Smooth muscle cell (in vitro differentiated cells): ENCODE measurements at regions not wholly inside any gene's neighbourhood (a gene's known extent, or its start where the extent isn't known, plus 50 kb on each side); places are given as distances from the start of the nearest gene placed in this dataset.

ENCODE experiments used
- DNase-seq: peaks from one replicate; lab custom pipeline; 2025; ENCODE audit not compliant: unreplicated experiment; lab: John Stamatoyannopoulos, UW
- H2AFZ ChIP-seq: fragments of 200-600 bp; sonication (generic); 2 replicates; pipeline ENCODE4 v1.6.0; 2016; ENCODE audit warnings: antibody characterized with exemption, low read depth, mild to moderate bottlenecking
- H3F3A ChIP-seq: fragments of 200-600 bp; sonication (generic); 2 replicates; pipeline ENCODE4 v1.6.0; 2017; ENCODE audit warnings: antibody characterized with exemption, low read depth
- H3K27ac ChIP-seq: fragments of 200-600 bp; sonication (generic); 2 replicates; pipeline ENCODE4 v1.5.1; 2016; ENCODE audit warnings: low read depth, mild to moderate bottlenecking
- H3K27me3 ChIP-seq: fragments of 200-600 bp; sonication (generic); 2 replicates; pipeline ENCODE4 v1.6.1; 2016; ENCODE audit warnings: low read depth, mild to moderate bottlenecking
- H3K36me3 ChIP-seq: fragments of 200-600 bp; sonication (generic); 2 replicates; pipeline ENCODE4 v1.5.1; 2016; ENCODE audit warnings: low read depth
- H3K4me1 ChIP-seq: fragments of 200-600 bp; sonication (generic); 2 replicates; pipeline ENCODE4 v1.5.1; 2016; ENCODE audit warnings: low read depth
- H3K4me2 ChIP-seq: fragments of 200-600 bp; sonication (generic); 2 replicates; pipeline ENCODE4 v1.6.0; 2016; ENCODE audit warnings: mild to moderate bottlenecking
- H3K4me3 ChIP-seq: fragments of 200-600 bp; sonication (generic); 2 replicates; pipeline ENCODE4 v1.5.1; 2016; ENCODE audit warnings: mild to moderate bottlenecking
- H3K79me2 ChIP-seq: fragments of 200-600 bp; sonication (generic); 2 replicates; pipeline ENCODE4 v1.6.0; 2016; ENCODE audit warnings: low read depth, mild to moderate bottlenecking
- H3K9ac ChIP-seq: fragments of 200-600 bp; sonication (generic); 2 replicates; pipeline ENCODE4 v1.6.0; 2016; ENCODE audit warnings: low read depth
- H3K9me3 ChIP-seq: fragments of 200-600 bp; sonication (generic); replicated peaks from 2 replicates; pipeline ENCODE4 v1.5.1; 2016; ENCODE audit warnings: low read depth
- H4K20me1 ChIP-seq: fragments of 200-600 bp; sonication (generic); 2 replicates; pipeline ENCODE4 v1.6.0; 2016; ENCODE audit warnings: low read depth
- WGBS: methylation state at CpG from one replicate; pipeline ENCODE4 v1.1.7; 2016; ENCODE audit warnings: low lambda C conversion rate; 5-methylcytosine and 5-hydroxymethylcytosine counted together
- TF ChIP-seq, protein P1 (sequence below): fragments of 200-600 bp; sonication (generic); IDR thresholded peaks from 2 replicates; pipeline ENCODE4 v1.5.1; 2017; ENCODE audit warnings: borderline replicate concordance, mild to moderate bottlenecking, antibody characterized with exemption; ENCODE audit not compliant: insufficient read depth, poor library complexity, severe bottlenecking

DNA sequence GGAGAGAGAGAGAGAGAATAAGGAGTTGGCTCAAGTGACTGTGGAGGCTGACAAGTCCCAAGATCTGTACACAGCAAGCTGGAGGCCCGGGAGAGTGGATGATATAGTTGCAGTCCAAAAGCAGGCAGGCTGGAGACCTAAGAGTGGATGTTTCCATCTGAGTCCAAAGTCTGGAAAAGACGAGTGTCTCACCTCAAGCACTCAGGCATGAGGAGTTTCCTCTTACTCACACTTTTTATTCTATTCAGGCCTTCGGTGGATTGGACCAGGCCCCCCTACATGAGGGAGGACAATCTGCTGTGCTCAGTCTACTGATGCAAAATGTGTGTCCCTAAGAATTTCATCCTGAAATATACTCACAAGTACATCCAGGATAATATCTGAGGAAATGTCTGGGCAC is 484.6 kb downstream of the VRK1 start:
- H3F3A ChIP-seq, result no peaks in the 10 kb centered on the region
- no peak overlapping the region for H3K27ac ChIP-seq
- H3K36me3 ChIP-seq, result no peaks in the 10 kb centered on the region
- no peak for DNase-seq
- H3K4me2 ChIP-seq, result no peak overlapping the region
- WGBS, result 88% methylated on average over 3 of the region's 3 CpGs
- no peaks in the 10 kb centered on the region for H3K9me3 ChIP-seq
- no peak overlapping the region for H3K9ac ChIP-seq
- TF ChIP-seq, protein P1, sequence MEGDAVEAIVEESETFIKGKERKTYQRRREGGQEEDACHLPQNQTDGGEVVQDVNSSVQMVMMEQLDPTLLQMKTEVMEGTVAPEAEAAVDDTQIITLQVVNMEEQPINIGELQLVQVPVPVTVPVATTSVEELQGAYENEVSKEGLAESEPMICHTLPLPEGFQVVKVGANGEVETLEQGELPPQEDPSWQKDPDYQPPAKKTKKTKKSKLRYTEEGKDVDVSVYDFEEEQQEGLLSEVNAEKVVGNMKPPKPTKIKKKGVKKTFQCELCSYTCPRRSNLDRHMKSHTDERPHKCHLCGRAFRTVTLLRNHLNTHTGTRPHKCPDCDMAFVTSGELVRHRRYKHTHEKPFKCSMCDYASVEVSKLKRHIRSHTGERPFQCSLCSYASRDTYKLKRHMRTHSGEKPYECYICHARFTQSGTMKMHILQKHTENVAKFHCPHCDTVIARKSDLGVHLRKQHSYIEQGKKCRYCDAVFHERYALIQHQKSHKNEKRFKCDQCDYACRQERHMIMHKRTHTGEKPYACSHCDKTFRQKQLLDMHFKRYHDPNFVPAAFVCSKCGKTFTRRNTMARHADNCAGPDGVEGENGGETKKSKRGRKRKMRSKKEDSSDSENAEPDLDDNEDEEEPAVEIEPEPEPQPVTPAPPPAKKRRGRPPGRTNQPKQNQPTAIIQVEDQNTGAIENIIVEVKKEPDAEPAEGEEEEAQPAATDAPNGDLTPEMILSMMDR, result no peak
- peaks cover 3% of the 10 kb centered on the region for H3K4me1 ChIP-seq
- H2AFZ ChIP-seq, result no peak overlapping the region
- peaks cover 4% of the 10 kb centered on the region for H3K27me3 ChIP-seq
- no peaks in the 10 kb centered on the region for H3K79me2 ChIP-seq
- H4K20me1 ChIP-seq, result no peaks in the 10 kb centered on the region
- H3K4me3 ChIP-seq, result no peak overlapping the region

DNA sequence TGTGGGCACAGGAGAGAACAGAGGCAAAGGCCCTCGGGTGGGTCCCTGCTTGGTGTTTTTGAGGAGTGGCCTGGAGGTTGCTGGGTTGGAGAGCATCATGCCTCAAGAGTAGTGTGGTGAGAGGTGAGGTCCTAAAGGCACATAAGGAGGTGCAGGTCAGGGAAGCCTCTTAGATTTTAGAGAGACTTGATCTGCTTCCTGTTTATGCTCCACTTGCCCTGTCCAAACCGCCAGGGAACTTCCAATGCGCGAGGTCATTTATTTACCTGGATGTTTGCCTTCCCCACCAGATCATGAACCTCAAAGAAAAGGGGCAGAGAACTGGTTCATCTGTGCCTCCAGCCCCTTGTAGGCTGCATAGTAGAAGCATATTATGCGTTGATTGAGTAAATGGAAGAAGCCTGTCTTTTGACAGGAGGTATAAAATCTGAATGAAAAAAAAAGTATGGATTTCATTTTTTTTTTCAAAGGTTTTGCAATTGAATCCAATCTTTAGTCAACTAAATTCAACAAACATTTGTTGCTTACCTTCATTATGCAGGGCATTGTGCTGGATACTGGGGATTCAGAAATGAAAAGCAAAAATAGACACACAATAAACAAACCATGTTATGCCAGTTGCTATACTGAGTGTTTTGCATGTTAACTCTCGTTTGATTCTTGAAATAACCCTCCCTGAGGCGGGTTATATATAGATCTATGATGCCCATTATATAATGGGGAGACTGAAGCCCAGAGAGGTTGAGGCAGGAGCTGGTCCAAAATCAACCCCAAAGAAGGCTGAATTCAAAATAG is 485.2 kb downstream of the VRK1 start:
- H3K79me2 ChIP-seq, result no peaks in the 10 kb centered on the region
- H4K20me1 ChIP-seq, result no peaks in the 10 kb centered on the region
- no peaks in the 10 kb centered on the region for H3F3A ChIP-seq
- TF ChIP-seq, protein P1, result no peak
- H3K9me3 ChIP-seq, result no peaks in the 10 kb centered on the region
- H3K27ac ChIP-seq, result no peak overlapping the region
- no peak for DNase-seq
- no peak overlapping the region for H3K9ac ChIP-seq
- no peak overlapping the region for H2AFZ ChIP-seq
- no peak overlapping the region for H3K4me2 ChIP-seq
- peaks cover 1% of the 10 kb centered on the region for H3K4me1 ChIP-seq
- no peaks in the 10 kb centered on the region for H3K36me3 ChIP-seq
- WGBS, result 88% methylated on average over 7 of the region's 7 CpGs
- H3K4me3 ChIP-seq, result no peak overlapping the region
- peaks cover 8% of the 10 kb centered on the region for H3K27me3 ChIP-seq

DNA sequence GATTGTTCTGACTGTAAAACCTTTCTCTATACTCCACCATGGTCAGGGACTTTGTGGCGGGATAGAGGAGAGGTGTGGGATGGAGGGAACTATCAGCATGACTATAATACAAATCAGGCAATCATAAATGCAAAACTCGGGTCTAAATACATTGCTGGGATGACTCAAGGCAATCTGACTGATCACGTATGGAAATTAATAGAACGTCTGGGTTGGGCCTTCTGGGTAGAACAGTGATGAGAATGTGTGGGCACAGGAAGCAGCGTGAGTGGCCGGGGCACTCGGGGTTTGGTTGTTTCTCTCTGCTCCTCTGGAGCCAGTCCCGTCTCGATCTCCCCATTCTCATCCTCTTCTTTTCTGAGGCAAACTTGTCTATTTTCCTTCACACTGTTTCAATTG is 485.8 kb downstream of the VRK1 start:
- H3K4me1 ChIP-seq, result no peaks in the 10 kb centered on the region
- H3K27ac ChIP-seq, result no peak overlapping the region
- H4K20me1 ChIP-seq, result no peaks in the 10 kb centered on the region
- TF ChIP-seq, protein P1, result no peak
- WGBS, result 89% methylated on average over 9 of the region's 9 CpGs
- H3K9me3 ChIP-seq, result no peaks in the 10 kb centered on the region
- H3K9ac ChIP-seq, result no peak overlapping the region
- no peak overlapping the region for H3K4me3 ChIP-seq
- H2AFZ ChIP-seq, result no peak overlapping the region
- DNase-seq, result no peak
- H3F3A ChIP-seq, result no peaks in the 10 kb centered on the region
- no peak overlapping the region for H3K4me2 ChIP-seq
- H3K27me3 ChIP-seq, result peaks cover 8% of the 10 kb centered on the region
- H3K36me3 ChIP-seq, result no peaks in the 10 kb centered on the region
- no peaks in the 10 kb centered on the region for H3K79me2 ChIP-seq

DNA sequence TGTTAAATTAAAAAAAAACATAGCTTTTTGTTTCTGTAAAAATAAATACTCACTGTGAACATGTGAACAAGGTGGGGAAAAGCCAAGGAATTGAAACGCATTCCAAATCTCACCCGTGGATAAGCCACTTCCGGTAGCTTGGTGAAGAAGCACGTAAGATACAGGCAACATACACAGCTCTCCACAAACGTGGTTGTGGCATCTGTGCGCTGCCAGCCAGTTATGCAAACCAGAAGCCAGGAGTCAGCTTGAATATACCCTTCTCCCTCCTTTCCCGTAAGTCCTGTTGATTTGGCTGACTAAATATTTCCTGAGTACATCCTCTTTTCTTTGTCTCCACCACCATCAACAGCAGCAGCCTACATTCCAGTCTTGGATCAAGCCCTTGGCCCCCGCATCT is 486.2 kb downstream of the VRK1 start:
- no peak for DNase-seq
- WGBS, result 78% methylated on average over 8 of the region's 8 CpGs
- H3K4me1 ChIP-seq, result no peaks in the 10 kb centered on the region
- no peaks in the 10 kb centered on the region for H4K20me1 ChIP-seq
- H2AFZ ChIP-seq, result no peak overlapping the region
- no peaks in the 10 kb centered on the region for H3F3A ChIP-seq
- no peak overlapping the region for H3K4me3 ChIP-seq
- H3K36me3 ChIP-seq, result no peaks in the 10 kb centered on the region
- H3K9ac ChIP-seq, result no peak overlapping the region
- H3K4me2 ChIP-seq, result no peak overlapping the region
- peaks cover 8% of the 10 kb centered on the region for H3K27me3 ChIP-seq
- no peaks in the 10 kb centered on the region for H3K79me2 ChIP-seq
- H3K27ac ChIP-seq, result no peak overlapping the region
- TF ChIP-seq, protein P1, result no peak
- H3K9me3 ChIP-seq, result no peaks in the 10 kb centered on the region
